Trophoblast cell (in vitro differentiated cells and primary cell): ENCODE measurements at regions not wholly inside any gene's neighbourhood (a gene's known extent, or its start where the extent isn't known, plus 50 kb on each side); places are given as distances from the start of the nearest gene placed in this dataset.

ENCODE experiments used
- DNase-seq, 2 donors: peaks; one replicate each; pipeline ENCODE4 v3.0.0-alpha.2; 2016
- H2AFZ ChIP-seq: 2 replicates; pipeline ENCODE4 v1.6.1; 2013; ENCODE audit warnings: low read length, moderate library complexity, mild to moderate bottlenecking; ENCODE audit not compliant: insufficient read depth, poor library complexity
- H2AK5ac ChIP-seq: 2 replicates; pipeline ENCODE4 v1.6.1; 2013; ENCODE audit warnings: mild to moderate bottlenecking, low read length
- H2BK120ac ChIP-seq: 2 replicates; pipeline ENCODE4 v1.6.1; 2013; ENCODE audit warnings: low read length, mild to moderate bottlenecking, moderate library complexity; ENCODE audit not compliant: insufficient read depth, poor library complexity
- H2BK12ac ChIP-seq: 2 replicates; pipeline ENCODE4 v1.6.1; 2013; ENCODE audit warnings: mild to moderate bottlenecking, low read length, moderate library complexity
- H2BK5ac ChIP-seq: 2 replicates; pipeline ENCODE4 v1.6.1; 2013; ENCODE audit warnings: low read length, low read depth, moderate library complexity, mild to moderate bottlenecking; ENCODE audit not compliant: poor library complexity
- H3K14ac ChIP-seq: 2 replicates; pipeline ENCODE4 v1.6.1; 2013; ENCODE audit warnings: mild to moderate bottlenecking, low read length
- H3K18ac ChIP-seq: 2 replicates; pipeline ENCODE4 v1.6.1; 2013; ENCODE audit warnings: mild to moderate bottlenecking, low read length
- H3K23ac ChIP-seq: 2 replicates; pipeline ENCODE4 v1.6.1; 2013; ENCODE audit warnings: low read length
- H3K27ac ChIP-seq: 2 replicates; pipeline ENCODE4 v1.5.1; 2013; ENCODE audit warnings: low read depth, mild to moderate bottlenecking, inconsistent platforms, low read length, moderate library complexity
- H3K27me3 ChIP-seq: 2 replicates; pipeline ENCODE4 v1.6.1; 2013; ENCODE audit warnings: inconsistent platforms, mild to moderate bottlenecking, low read length, moderate library complexity; ENCODE audit not compliant: insufficient read depth
- H3K36me3 ChIP-seq, 2 experiments: 1 replicate in 1 of 2; 2 replicates in 1 of 2; pipeline ENCODE4 v1.6.1; 2013; ENCODE audit warnings: low read length in 2 of 2, mild to moderate bottlenecking in 2 of 2, moderate library complexity in 1 of 2; ENCODE audit not compliant: insufficient read depth in 2 of 2, control insufficient read depth in 1 of 2
- H3K4ac ChIP-seq: 2 replicates; pipeline ENCODE4 v1.6.1; 2013; ENCODE audit warnings: low read depth, mild to moderate bottlenecking, low read length, moderate library complexity
- H3K4me1 ChIP-seq, 2 experiments: 1 replicate in 1 of 2; 2 replicates in 1 of 2; pipeline ENCODE4 v1.6.1; 2013; ENCODE audit warnings: low read length in 2 of 2, mild to moderate bottlenecking in 2 of 2, moderate library complexity in 1 of 2; ENCODE audit not compliant: insufficient read depth in 2 of 2, control insufficient read depth in 1 of 2
- H3K4me2 ChIP-seq: 2 replicates; pipeline ENCODE4 v1.6.1; 2013; ENCODE audit warnings: inconsistent platforms, mild to moderate bottlenecking, low read length, moderate library complexity
- H3K4me3 ChIP-seq: 2 replicates; pipeline ENCODE4 v1.5.1; 2013; ENCODE audit warnings: mild to moderate bottlenecking, low read depth, low read length, inconsistent platforms
- H3K79me1 ChIP-seq: one replicate; pipeline ENCODE4 v1.6.1; 2013; ENCODE audit warnings: low read length
- H3K79me2 ChIP-seq: 2 replicates; pipeline ENCODE4 v1.6.1; 2013; ENCODE audit warnings: low read length, mild to moderate bottlenecking; ENCODE audit not compliant: control insufficient read depth, insufficient read depth, poor library complexity
- H3K9ac ChIP-seq: 2 replicates; pipeline ENCODE4 v1.6.1; 2013; ENCODE audit warnings: mild to moderate bottlenecking, low read length
- H3K9me3 ChIP-seq: 2 replicates; pipeline ENCODE4 v1.6.1; 2013; ENCODE audit warnings: low read depth, mild to moderate bottlenecking, control low read depth, inconsistent platforms, low read length; ENCODE audit not compliant: insufficient read depth
- H4K12ac ChIP-seq: 2 replicates; pipeline ENCODE4 v1.6.1; 2013; ENCODE audit warnings: low read depth, mild to moderate bottlenecking, low read length, moderate library complexity
- H4K8ac ChIP-seq: 2 replicates; pipeline ENCODE4 v1.6.1; 2013; ENCODE audit warnings: low read depth, mild to moderate bottlenecking, low read length, moderate library complexity
- H4K91ac ChIP-seq: one replicate; pipeline ENCODE4 v1.6.1; 2013; ENCODE audit warnings: low read depth, mild to moderate bottlenecking, low read length, moderate library complexity
- WGBS: extraction: QIAGEN DNeasy Blood & Tissue Kit; methylation state at CpG from one replicate; pipeline ENCODE4 v1.1.7; 2013; ENCODE audit warnings: missing lambda C conversion rate; ENCODE audit not compliant: insufficient read length, insufficient coverage; ENCODE audit errors: extremely low coverage; 5-methylcytosine and 5-hydroxymethylcytosine counted together

GRCh38 chr6:22653980-22654610 lies 84.7 kb downstream of the HDGFL1 start:
- no peak overlapping the region for H2BK120ac ChIP-seq
- no peak overlapping the region for H2AFZ ChIP-seq
- no peak overlapping the region for H4K8ac ChIP-seq
- H3K18ac ChIP-seq, result no peak overlapping the region
- no CpG with 5 or more reads among the region's 7 CpGs for WGBS
- no peak overlapping the region for H3K4ac ChIP-seq
- no peak overlapping the region for H3K23ac ChIP-seq
- H3K79me2 ChIP-seq, result no peaks in the 10 kb centered on the region
- no peak overlapping the region for H4K12ac ChIP-seq
- no peak overlapping the region for H3K9ac ChIP-seq
- no peak overlapping the region for H2AK5ac ChIP-seq
- no peak overlapping the region for H2BK5ac ChIP-seq
- H3K36me3 ChIP-seq, result no peaks in the 10 kb centered on the region
- no peak for DNase-seq
- H4K91ac ChIP-seq, result no peak overlapping the region
- no peaks in the 10 kb centered on the region for H3K9me3 ChIP-seq
- H2BK12ac ChIP-seq, result no peak overlapping the region
- H3K4me3 ChIP-seq, result no peak overlapping the region
- H3K14ac ChIP-seq, result no peak overlapping the region
- H3K4me2 ChIP-seq, result no peak overlapping the region
- H3K27ac ChIP-seq, result no peak overlapping the region
- H3K79me1 ChIP-seq, result no peaks in the 10 kb centered on the region
- H3K27me3 ChIP-seq, result no peaks in the 10 kb centered on the region
- no peaks in the 10 kb centered on the region for H3K4me1 ChIP-seq

GRCh38 chr6:22656706-22657351 lies 87.5 kb downstream of the HDGFL1 start:
- no peak overlapping the region for H3K14ac ChIP-seq
- H3K4me1 ChIP-seq, result no peaks in the 10 kb centered on the region
- H4K8ac ChIP-seq, result no peak overlapping the region
- no peaks in the 10 kb centered on the region for H3K36me3 ChIP-seq
- no peak overlapping the region for H3K27ac ChIP-seq
- no peak overlapping the region for H3K4ac ChIP-seq
- H3K23ac ChIP-seq, result no peak overlapping the region
- no peak overlapping the region for H3K9ac ChIP-seq
- no peak overlapping the region for H3K18ac ChIP-seq
- no peaks in the 10 kb centered on the region for H3K79me2 ChIP-seq
- H2BK5ac ChIP-seq, result no peak overlapping the region
- H4K12ac ChIP-seq, result no peak overlapping the region
- H3K4me2 ChIP-seq, result no peak overlapping the region
- no peaks in the 10 kb centered on the region for H3K79me1 ChIP-seq
- no peak overlapping the region for H4K91ac ChIP-seq
- H2BK120ac ChIP-seq, result no peak overlapping the region
- no peaks in the 10 kb centered on the region for H3K9me3 ChIP-seq
- 100% methylated on average over 1 of the region's 3 CpGs for WGBS
- H3K27me3 ChIP-seq, result no peaks in the 10 kb centered on the region
- no peak overlapping the region for H3K4me3 ChIP-seq
- no peak for DNase-seq
- no peak overlapping the region for H2AK5ac ChIP-seq
- no peak overlapping the region for H2AFZ ChIP-seq
- no peak overlapping the region for H2BK12ac ChIP-seq

- Histone ChIP-seq H3K4me3 (no peak overlapping the region), H3K79me1 (no peaks in the 10 kb centered on the region), H3K4ac (no peak overlapping the region), H2AFZ (no peak overlapping the region), H3K9me3 (no peaks in the 10 kb centered on the region), H3K79me2 (no peaks in the 10 kb centered on the region), H3K18ac (no peak overlapping the region), H4K91ac (no peak overlapping the region), H2BK5ac (no peak overlapping the region), H4K12ac (no peak overlapping the region), H3K4me2 (no peak overlapping the region), H2AK5ac (no peak overlapping the region), H2BK12ac (no peak overlapping the region), H3K23ac (no peak overlapping the region), H4K8ac (no peak overlapping the region), H3K4me1 (no peaks in the 10 kb centered on the region), H2BK120ac (no peak overlapping the region), H3K14ac (no peak overlapping the region), H3K36me3 (no peaks in the 10 kb centered on the region), H3K27me3 (no peaks in the 10 kb centered on the region), H3K9ac (no peak overlapping the region), H3K27ac (no peak overlapping the region)
- no peak for DNase-seq
- no CpG with 5 or more reads among the region's 1 CpG for WGBS
Measured at GRCh38 chr6:22657352-22657980, 88.1 kb downstream of the HDGFL1 start.

- Histone ChIP-seq H4K12ac (no peak overlapping the region), H3K9ac (no peak overlapping the region), H3K9me3 (no peaks in the 10 kb centered on the region), H3K4me2 (no peak overlapping the region), H3K14ac (no peak overlapping the region), H3K4me1 (no peaks in the 10 kb centered on the region), H3K79me1 (no peaks in the 10 kb centered on the region), H4K8ac (no peak overlapping the region), H2AK5ac (no peak overlapping the region), H3K36me3 (no peaks in the 10 kb centered on the region), H3K27me3 (no peaks in the 10 kb centered on the region), H2BK120ac (no peak overlapping the region), H3K79me2 (no peaks in the 10 kb centered on the region), H2BK12ac (no peak overlapping the region), H3K4me3 (no peak overlapping the region), H2AFZ (no peak overlapping the region), H3K18ac (no peak overlapping the region), H4K91ac (no peak overlapping the region), H3K23ac (no peak overlapping the region), H3K4ac (no peak overlapping the region), H2BK5ac (no peak overlapping the region), H3K27ac (no peak overlapping the region)
- no CpG with 5 or more reads among the region's 2 CpGs for WGBS
- no peak for DNase-seq
Measured at GRCh38 chr6:22658183-22658582, 88.8 kb downstream of the HDGFL1 start.
